DND-41 (cell line): ENCODE measurements at regions not wholly inside any gene's neighbourhood (a gene's known extent, or its start where the extent isn't known, plus 50 kb on each side); places are given as distances from the start of the nearest gene placed in this dataset.

Experiments
- ATAC-seq: fragments of 200-7000 bp; cut with Tn5 transposase; 3 replicates; pipeline ENCODE4 v1.9.1; 2021; ENCODE audit warnings: low read depth; ENCODE audit not compliant: insufficient read depth
- DNase-seq: peaks from one replicate; pipeline ENCODE4 v3.0.0-alpha.2; 2020
- H2AFZ ChIP-seq: 2 replicates; pipeline ENCODE4 v1.6.0; 2012; ENCODE audit warnings: low read depth, low read length
- H3K27ac ChIP-seq: 2 replicates; pipeline ENCODE4 v1.5.1; 2012; ENCODE audit warnings: low read length, inconsistent platforms
- H3K27me3 ChIP-seq: fragments of 200-600 bp; sonication (generic); 2 replicates; pipeline ENCODE4 v1.6.0; 2012; ENCODE audit warnings: low read length, mild to moderate bottlenecking, inconsistent platforms; ENCODE audit not compliant: insufficient read depth, poor library complexity
- H3K36me3 ChIP-seq: 2 replicates; pipeline ENCODE4 v1.5.1; 2012; ENCODE audit warnings: low read length, inconsistent platforms; ENCODE audit not compliant: insufficient read depth
- H3K4me1 ChIP-seq: 2 replicates; pipeline ENCODE4 v1.5.1; 2012; ENCODE audit warnings: mild to moderate bottlenecking, low read length; ENCODE audit not compliant: insufficient read depth
- H3K4me2 ChIP-seq: 2 replicates; pipeline ENCODE4 v1.6.0; 2012; ENCODE audit warnings: mild to moderate bottlenecking, moderate library complexity, low read length, inconsistent platforms; ENCODE audit not compliant: insufficient read depth
- H3K4me3 ChIP-seq, 2 experiments: fragments of 200-600 bp in 1 of 2; shearing (Covaris generic) in 1 of 2; 2 replicates each; pipeline ENCODE4 v1.5.1; 2012 to 2016; ENCODE audit warnings: inconsistent platforms in 2 of 2, low read length in 2 of 2, mild to moderate bottlenecking in 2 of 2, low read depth in 1 of 2, moderate library complexity in 1 of 2
- H3K79me2 ChIP-seq: 2 replicates; pipeline ENCODE4 v1.6.0; 2012; ENCODE audit warnings: low read length, inconsistent platforms; ENCODE audit not compliant: insufficient read depth
- H3K9ac ChIP-seq: 2 replicates; pipeline ENCODE4 v1.6.0; 2012; ENCODE audit warnings: low read depth, mild to moderate bottlenecking, inconsistent platforms, low read length, moderate library complexity
- H3K9me3 ChIP-seq: 2 replicates; pipeline ENCODE4 v1.5.1; 2012; ENCODE audit warnings: low read length, moderate library complexity, mild to moderate bottlenecking, inconsistent platforms; ENCODE audit not compliant: insufficient read depth, severe bottlenecking
- H4K20me1 ChIP-seq: 2 replicates; pipeline ENCODE4 v1.6.0; 2012; ENCODE audit warnings: low read length; ENCODE audit not compliant: insufficient read depth
- EZH2 ChIP-seq: IDR thresholded peaks from 3 replicates; pipeline ENCODE4 v1.6.1; 2012; ENCODE audit warnings: borderline replicate concordance, low read depth, mild to moderate bottlenecking, moderate library complexity, low read length, inconsistent platforms; ENCODE audit not compliant: severe bottlenecking
- TF ChIP-seq, protein P1 (sequence below): IDR thresholded peaks from 2 replicates; pipeline ENCODE4 v1.5.1; 2012; ENCODE audit warnings: borderline replicate concordance, low read length, moderate library complexity, mild to moderate bottlenecking; ENCODE audit not compliant: poor library complexity, severe bottlenecking; ENCODE audit errors: extremely low read depth

DNA sequence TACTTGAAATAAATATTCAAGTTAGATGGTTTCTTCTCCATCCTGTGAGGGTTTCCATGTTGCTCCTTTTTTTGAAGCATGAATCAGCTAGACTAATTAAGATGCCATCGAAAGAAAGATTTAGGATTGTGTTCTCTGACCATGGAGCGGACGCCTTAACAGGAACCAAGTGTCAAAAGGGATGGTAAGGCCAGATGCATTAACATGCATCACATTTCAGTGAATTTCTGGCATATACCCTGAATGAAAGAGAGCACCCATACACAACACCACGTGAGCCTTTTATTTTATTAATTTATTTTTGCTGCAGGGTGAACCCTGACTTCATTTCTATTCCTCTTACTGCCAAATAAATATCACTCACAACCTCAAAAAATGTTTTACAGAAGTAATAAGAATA, 1045.3 kb upstream of the ARRDC3 start:
- H3K4me3 ChIP-seq = no peak overlapping the region
- no peak overlapping the region for H2AFZ ChIP-seq
- no peak overlapping the region for H3K27ac ChIP-seq
- ATAC-seq (no peak), DNase-seq (no peak)
- no peaks in the 10 kb centered on the region for H4K20me1 ChIP-seq
- no peak for TF ChIP-seq EZH2
- H3K4me2 ChIP-seq = no peak overlapping the region
- peaks cover under 1% of the 10 kb centered on the region for H3K9me3 ChIP-seq
- no peaks in the 10 kb centered on the region for H3K4me1 ChIP-seq
- H3K79me2 ChIP-seq = no peaks in the 10 kb centered on the region
- H3K36me3 ChIP-seq = no peaks in the 10 kb centered on the region
- no peaks in the 10 kb centered on the region for H3K27me3 ChIP-seq
- H3K9ac ChIP-seq = no peak overlapping the region

DNA sequence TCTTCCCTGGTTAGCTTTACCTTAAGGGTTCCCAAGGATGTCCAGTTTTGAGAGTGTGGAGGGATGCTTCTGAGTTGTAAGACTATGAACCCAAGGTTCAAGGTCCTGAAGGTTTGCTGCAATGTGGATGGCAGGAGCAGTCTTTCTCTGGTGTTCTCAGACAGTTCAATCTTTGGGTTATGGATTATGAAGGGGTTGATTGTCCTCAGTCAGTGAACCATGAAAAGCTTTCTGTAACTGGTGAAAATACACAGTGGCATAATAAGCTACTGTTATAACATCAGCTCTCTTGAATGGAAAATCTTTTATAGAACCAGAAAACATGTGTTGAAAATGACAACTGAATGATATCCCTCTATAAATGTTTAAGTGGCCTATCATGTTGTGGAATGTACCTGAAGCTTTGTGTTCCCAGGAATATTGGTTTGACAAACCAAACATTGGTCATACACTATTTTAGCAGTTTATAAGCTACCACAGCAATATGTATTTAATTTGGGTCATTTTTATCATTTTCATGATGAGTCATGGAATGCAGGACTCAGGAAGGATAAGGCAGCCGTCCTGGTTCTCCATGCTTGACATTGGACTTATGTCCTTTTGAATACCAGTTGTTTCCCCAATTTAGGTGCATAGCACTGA, 1041.8 kb upstream of the ARRDC3 start:
- Histone ChIP-seq H3K36me3 (no peaks in the 10 kb centered on the region), H3K79me2 (no peaks in the 10 kb centered on the region), H3K4me3 (no peak overlapping the region), H3K9me3 (peaks cover 11% of the 10 kb centered on the region), H3K27ac (no peak overlapping the region), H3K4me2 (no peak overlapping the region), H3K9ac (no peak overlapping the region), H3K4me1 (no peaks in the 10 kb centered on the region), H4K20me1 (no peaks in the 10 kb centered on the region), H3K27me3 (no peaks in the 10 kb centered on the region), H2AFZ (no peak overlapping the region)
- DNase-seq (no peak), ATAC-seq (no peak)
- TF ChIP-seq EZH2 = no peak
- TF ChIP-seq, protein P1, sequence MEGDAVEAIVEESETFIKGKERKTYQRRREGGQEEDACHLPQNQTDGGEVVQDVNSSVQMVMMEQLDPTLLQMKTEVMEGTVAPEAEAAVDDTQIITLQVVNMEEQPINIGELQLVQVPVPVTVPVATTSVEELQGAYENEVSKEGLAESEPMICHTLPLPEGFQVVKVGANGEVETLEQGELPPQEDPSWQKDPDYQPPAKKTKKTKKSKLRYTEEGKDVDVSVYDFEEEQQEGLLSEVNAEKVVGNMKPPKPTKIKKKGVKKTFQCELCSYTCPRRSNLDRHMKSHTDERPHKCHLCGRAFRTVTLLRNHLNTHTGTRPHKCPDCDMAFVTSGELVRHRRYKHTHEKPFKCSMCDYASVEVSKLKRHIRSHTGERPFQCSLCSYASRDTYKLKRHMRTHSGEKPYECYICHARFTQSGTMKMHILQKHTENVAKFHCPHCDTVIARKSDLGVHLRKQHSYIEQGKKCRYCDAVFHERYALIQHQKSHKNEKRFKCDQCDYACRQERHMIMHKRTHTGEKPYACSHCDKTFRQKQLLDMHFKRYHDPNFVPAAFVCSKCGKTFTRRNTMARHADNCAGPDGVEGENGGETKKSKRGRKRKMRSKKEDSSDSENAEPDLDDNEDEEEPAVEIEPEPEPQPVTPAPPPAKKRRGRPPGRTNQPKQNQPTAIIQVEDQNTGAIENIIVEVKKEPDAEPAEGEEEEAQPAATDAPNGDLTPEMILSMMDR = no peak

DNA sequence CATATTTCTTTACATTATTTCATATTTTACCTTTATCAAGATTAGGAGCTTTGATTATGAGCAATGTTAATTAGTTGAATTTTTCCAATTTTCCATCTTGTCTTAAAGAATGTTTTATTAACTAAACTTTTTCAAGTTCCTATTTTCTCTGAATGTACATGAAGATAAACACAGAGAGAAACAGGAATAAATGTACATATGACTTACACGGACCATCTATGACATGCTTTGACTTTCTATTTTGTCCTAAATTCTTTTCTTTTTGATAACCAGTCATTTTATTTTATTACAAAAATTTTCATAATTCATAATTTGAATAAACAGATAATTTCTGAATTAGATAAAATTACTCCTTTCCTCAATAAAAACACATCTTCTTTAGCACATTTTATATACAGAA, 1038.8 kb upstream of the ARRDC3 start:
- TF ChIP-seq, protein P1 = no peak
- no peak for TF ChIP-seq EZH2

DNA sequence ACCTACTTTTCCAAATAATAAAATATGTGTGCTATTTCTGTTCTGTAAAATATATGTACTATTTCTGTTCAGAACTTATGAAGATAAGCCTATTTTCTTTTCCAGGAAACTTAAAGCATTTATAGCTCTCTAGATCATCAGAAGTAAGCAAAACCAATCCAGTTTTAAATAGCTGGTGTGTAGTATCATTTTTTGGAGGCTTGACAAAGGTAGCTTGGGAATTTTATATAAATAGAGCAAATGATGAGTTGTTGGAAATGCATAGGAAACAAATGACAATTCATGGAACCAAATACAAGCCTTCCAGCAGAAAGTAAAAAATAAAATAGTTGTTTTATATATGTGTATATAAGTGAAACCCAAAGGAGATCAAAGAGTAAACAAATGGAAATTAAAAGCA, 1038.1 kb upstream of the ARRDC3 start:
- H3K4me2 ChIP-seq = no peak overlapping the region
- H3K79me2 ChIP-seq = no peaks in the 10 kb centered on the region
- H4K20me1 ChIP-seq = no peaks in the 10 kb centered on the region
- peaks cover 11% of the 10 kb centered on the region for H3K9me3 ChIP-seq
- no peaks in the 10 kb centered on the region for H3K27me3 ChIP-seq
- H3K27ac ChIP-seq = no peak overlapping the region
- H3K9ac ChIP-seq = no peak overlapping the region
- no peak overlapping the region for H3K4me3 ChIP-seq
- ATAC-seq (no peak), DNase-seq (no peak)
- no peaks in the 10 kb centered on the region for H3K36me3 ChIP-seq
- TF ChIP-seq, protein P1 = no peak
- no peak for TF ChIP-seq EZH2
- no peaks in the 10 kb centered on the region for H3K4me1 ChIP-seq
- no peak overlapping the region for H2AFZ ChIP-seq

More for the DNA sequence above, 1038.8 kb upstream of the ARRDC3 start:
- Histone ChIP-seq H4K20me1 (no peaks in the 10 kb centered on the region), H3K4me3 (no peak overlapping the region), H2AFZ (no peak overlapping the region), H3K27me3 (no peaks in the 10 kb centered on the region), H3K9ac (no peak overlapping the region), H3K9me3 (peaks cover 11% of the 10 kb centered on the region), H3K4me2 (no peak overlapping the region), H3K79me2 (no peaks in the 10 kb centered on the region), H3K4me1 (no peaks in the 10 kb centered on the region), H3K27ac (no peak overlapping the region), H3K36me3 (no peaks in the 10 kb centered on the region)
- ATAC-seq = no peak
- no peak for DNase-seq
